Right ventricle myocardium superior (tissue), 1 donor: ENCODE measurements at regions not wholly inside any gene's neighbourhood (a gene's known extent, or its start where the extent isn't known, plus 50 kb on each side); places are given as distances from the start of the nearest gene placed in this dataset.
"Not testable (repeated sequence)": the region's sequence is repeated elsewhere in the genome, so short reads cannot be mapped to it uniquely, and the experiment has no call there.

Experiments used
- ATAC-seq: fragments of 200-7000 bp; cut with Tn5 transposase; one replicate; pipeline ENCODE4 v1.9.1; 2020; ENCODE audit warnings: mild to moderate bottlenecking; ENCODE audit not compliant: poor library complexity
- DNase-seq: peaks from one replicate; pipeline ENCODE4 v3.0.0-alpha.2; 2020
- intact Hi-C: fragments of 100-400 bp; cut with DNase I; formaldehyde crosslinking; loops from one replicate; pipeline ENCODE4 v1.11.2; 2022
- donor health status: DM: no; HTN: yes; CAD: no; lungs with severe emphysema.

DNA sequence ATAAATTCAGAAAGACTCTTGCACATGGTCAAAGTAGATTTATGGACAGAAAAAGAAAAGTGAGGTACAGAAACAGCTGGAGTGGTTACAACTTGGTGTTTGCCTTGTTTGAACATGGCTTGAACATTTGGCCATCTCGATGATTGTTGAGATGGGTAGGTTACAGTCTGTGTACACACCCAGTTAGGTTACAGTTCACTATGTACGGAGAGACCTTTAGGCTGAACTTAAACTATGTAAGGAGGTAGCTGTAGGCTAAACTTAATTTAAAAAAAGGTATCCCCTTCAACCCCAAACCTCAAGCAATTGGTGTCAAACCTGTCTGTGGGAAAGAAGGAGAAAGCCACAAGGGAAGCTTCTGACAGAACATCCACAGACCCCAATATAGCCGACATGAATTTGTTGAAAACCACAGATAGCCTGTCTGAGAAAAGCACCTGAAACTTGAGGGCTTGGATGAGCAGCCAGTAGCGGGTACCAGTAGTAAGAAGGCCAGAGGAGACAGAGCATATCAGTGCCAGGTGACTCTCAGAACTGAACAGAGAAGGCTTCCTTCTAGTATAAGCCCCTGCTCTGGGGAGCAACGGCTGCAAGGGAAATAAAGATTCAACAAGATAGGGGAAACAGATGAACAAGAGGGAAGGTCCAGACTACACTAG, 247.9 kb upstream of the GALNTL6 start:
- DNase-seq (no peak), ATAC-seq (no peak)
- intact Hi-C loops, result no loop called here

DNA sequence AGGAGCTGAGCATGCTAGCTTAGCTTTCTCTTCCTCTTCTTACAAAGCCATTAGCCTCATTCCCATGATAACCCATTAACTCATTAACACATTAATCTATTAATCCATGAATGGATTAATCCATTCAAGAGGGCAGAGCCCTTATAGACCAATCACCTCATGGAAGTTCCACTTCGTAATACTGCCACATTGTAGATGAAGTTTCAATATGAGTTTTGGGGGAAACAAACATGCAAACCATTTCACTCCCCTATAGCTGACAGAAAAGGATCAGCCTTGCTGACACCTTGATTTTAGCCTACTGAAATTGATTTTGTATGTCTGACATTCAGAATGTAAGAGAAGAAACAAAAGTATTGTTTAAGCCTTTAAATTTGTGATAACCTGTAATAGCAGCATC, 251.8 kb upstream of the GALNTL6 start:
- intact Hi-C loops, result no loop called here
- DNase-seq (no peak), ATAC-seq (no peak)

DNA sequence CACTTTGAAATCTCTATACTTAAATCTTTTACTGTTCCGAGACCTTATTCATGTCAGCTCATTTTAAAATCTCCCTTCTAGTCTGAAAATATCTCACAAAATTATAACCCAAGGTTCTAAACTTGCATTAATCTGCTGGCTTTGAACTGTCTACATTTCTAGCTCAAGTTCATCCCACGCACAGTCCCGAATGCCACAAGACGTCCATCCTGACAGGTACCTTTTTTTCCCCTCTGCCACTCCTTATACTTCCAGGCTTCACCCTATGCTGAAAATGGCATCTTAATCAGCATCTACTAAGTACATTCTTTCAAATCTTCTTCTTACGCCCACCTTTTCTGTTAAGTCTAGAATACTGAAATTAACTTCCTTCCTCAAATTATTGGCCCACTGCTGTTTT, 259.2 kb upstream of the GALNTL6 start:
- no peak for ATAC-seq
- intact Hi-C loops, result no loop called here

DNA sequence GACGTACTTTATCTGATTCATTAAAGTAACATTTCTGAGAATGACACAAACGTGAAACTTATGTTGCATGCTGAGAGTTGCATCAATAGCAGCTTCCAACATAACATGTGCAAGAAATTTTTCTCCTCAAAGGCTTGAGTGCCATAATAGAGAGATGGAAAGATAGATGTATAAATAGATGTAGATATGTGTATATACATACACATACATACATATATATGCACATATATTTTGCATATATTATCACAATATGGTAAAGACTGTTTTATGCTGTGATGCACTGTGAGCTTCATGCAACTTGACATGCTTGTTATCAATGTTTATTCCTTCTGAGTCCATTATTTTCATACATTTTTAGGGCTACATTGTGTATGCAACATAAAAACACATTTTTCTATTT, 270.6 kb upstream of the GALNTL6 start:
- ATAC-seq (no peak), DNase-seq (no peak)
- intact Hi-C loops, result no loop called here

More for the DNA sequence above, 259.2 kb upstream of the GALNTL6 start:
- DNase-seq, result no peak

DNA sequence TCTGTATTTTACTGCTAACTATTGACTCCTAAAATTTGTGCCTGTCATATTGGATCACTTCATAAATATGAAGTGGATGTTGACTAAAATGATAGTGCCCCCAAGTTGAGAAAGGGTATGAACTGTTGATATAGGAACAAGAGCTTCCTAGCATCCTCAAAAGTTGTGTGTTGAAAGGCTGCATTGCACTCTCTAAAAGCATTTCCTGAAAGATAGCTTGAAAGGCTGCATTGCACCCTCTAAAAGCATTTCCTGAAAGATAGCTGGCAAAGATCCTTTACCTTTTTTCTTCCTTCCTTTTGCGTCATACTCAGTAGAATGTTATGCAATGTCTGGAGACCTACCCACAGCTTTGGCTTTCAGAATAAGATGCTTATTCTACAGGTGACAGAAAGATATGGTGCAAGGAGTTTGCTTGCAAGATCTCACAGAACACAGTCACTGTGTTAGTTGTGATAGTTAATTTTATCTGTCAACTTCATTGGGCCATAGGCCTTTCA, 274.6 kb upstream of the GALNTL6 start:
- DNase-seq (no peak), ATAC-seq (no peak)
- intact Hi-C loops, result no loop called here

DNA sequence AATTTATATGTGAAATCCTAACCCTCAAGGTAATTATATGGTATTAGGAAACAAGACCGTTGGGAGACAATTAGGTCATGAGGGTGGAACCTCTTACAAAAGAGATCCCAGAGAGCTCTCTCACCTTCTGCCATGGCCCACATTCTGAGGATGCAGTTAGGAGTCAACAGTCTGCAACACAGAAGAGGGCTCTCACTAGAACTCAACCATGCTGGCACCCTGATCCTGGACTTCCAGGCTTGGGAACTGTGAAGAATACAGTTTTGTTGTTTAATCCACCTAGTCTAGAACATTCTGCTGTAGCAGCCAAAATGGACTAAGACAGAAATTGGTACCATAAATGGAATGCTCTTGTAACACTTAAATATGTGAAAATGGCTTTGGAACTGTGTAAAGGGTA, 278.8 kb upstream of the GALNTL6 start:
- intact Hi-C loops, result no loop called here
- ATAC-seq (no peak), DNase-seq (no peak)

DNA sequence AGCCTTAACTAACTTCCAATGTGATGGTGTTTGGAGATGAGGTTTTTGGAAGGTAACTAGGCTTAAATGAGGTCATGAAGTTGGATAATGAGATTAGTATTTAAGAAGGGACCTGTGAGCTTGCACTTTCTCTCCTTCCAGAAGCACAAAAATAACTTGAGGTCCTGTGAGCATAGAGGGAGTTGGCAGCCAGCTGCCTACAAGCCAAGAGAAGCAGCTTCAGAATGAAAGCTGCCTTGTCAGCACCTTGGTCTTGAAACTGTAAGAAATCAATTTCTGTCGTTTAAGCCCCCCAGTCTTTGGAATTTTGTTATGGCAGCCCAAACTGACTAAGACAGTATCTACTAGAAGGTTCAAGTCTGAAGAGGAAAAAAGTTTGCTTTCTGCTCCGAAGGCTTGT, 280.2 kb upstream of the GALNTL6 start:
- intact Hi-C loops, result no loop called here
- ATAC-seq, result no peak

DNA sequence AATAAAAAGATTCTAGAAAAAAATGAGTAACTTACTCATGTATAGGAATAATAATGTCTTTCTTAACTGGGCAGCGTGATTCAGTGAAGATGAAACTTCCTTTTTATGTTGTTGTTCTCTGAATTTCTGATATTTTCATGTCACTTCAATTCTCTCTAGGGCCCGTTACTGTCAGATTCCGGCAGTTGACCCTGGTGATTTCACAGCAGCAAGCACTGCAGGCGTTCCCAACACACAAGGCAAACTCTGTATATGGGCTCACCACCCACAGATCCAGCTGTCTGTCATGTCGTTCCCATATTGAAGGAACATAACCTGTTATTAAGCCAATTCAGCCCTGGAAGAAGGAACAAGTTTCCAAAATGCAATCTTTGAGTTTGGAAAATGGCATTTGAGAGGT, 288.3 kb upstream of the GALNTL6 start:
- intact Hi-C loops, result no loop called here
- DNase-seq (no peak), ATAC-seq (no peak)

More for the DNA sequence above, 280.2 kb upstream of the GALNTL6 start:
- no peak for DNase-seq

DNA sequence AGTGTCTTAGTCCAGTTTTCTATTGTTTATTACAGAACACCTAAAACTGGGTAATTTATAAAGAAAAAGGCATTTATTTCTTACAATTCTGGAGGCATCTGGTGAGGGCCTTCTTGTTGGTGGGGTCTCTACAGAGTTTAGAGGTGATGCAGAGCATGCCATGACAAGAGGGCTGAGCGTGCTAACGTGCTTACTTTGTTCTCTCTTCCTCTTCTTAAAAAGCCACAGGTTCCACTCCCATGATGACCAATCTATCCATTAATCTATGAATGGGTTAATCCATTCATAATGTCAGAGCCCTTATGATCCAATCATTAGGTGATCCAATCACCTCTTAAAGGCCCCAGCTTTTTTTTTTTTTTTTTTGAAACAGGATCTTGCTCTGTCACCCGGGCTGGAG, 291.5 kb upstream of the GALNTL6 start:
- DNase-seq, result no peak
- intact Hi-C loops, result no loop called here
- no peak for ATAC-seq

DNA sequence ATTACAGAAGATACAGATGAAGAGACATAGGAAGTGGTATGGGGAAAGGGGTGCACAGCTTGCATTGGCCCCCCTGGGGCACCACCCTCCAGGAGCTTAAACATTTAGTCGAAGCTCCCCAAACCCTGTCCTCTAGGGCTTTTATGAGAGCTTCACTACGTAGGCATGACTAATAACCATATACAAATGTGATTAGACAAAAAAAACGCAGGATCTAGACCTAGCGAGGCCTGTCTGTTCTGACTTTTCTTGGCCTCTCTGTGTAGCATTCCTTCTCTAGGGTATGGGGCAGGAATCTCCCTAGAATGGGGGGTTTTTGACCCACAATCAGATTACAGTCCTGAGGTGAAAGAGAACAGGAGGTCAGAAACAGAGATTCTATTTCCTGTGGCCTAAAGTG, 293.7 kb upstream of the GALNTL6 start:
- ATAC-seq (no peak), DNase-seq (no peak)
- intact Hi-C loops, result no loop called here

DNA sequence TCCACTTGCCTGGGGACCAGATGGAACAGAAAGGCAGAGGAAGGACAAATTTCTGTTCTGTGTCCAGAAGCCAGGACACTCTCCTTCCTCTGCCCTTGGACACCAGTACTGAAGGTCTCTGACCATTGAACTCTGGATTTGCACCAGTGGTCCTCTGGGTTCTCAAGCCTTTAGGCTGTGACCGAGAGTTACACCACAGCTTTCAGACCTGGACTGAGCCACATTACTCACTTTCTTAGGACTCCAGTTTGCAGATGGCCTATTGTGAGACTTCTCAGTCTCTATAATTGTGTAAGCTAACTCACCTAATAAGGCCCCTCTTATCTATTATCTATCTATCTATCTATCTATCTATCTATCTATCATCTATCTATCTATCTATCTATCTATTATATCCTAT, 295.3 kb upstream of the GALNTL6 start:
- intact Hi-C loops, result no loop called here
- ATAC-seq, result no peak

DNA sequence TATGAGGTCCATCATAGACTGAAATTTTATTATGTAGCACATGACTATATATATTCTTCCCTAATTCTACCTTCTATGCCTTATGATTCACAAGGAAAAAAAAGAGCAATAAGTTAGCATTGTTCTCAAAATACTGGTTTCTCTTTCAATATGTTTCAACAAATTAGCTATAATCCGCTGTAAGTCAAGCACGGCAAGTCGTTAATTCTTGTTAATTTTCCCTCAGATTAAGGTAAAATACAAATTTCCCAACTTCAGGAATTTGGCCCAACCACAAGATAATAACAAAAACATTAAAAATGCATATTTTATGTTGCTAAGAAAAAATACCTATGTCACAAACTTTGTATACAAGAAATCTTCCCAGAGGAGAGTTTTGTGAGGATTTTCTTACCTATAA, 296.5 kb upstream of the GALNTL6 start:
- intact Hi-C loops, result no loop called here
- DNase-seq (no peak), ATAC-seq (no peak)

More for the DNA sequence above, 295.3 kb upstream of the GALNTL6 start:
- no peak for DNase-seq

DNA sequence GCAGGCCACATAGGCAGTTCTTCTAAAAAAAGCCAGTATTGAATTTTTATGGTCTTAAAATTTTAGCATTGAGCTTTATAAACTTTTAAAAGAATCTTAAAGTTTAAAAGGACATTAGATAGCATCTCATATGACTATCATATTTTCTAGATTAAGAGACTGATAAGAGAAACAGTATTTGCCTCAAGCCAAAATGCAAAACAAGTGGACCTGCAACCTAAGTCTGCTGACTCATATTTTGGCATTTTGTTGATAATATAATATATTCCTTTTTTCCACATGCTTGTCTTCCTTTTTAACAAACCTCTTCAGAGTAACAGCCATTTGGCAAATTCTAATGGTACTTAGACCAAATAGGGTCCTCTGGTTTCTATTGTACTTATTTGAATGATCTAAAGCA, 328.5 kb upstream of the GALNTL6 start:
- DNase-seq (no peak), ATAC-seq (no peak)
- intact Hi-C loops, result no loop called here

DNA sequence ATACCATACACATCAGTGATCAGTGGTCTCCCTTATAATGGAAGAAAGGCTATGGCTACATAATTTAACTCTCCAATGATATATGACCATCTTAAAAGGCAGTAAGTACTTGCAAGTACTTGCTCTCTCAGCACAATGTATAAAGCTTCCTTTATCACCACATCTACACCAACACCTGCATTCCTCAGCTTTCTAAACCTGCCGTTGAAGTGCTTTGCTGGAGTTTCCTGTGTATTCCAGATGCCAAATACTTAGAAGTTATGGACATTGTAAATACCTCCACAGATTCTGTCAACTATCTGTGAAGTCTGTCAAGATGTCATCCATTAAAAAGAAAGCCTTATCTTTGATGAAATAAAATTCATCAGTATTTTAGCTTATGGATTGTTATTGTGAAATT, 335.0 kb upstream of the GALNTL6 start:
- ATAC-seq (no peak), DNase-seq (no peak)
- intact Hi-C loops, result no loop called here

DNA sequence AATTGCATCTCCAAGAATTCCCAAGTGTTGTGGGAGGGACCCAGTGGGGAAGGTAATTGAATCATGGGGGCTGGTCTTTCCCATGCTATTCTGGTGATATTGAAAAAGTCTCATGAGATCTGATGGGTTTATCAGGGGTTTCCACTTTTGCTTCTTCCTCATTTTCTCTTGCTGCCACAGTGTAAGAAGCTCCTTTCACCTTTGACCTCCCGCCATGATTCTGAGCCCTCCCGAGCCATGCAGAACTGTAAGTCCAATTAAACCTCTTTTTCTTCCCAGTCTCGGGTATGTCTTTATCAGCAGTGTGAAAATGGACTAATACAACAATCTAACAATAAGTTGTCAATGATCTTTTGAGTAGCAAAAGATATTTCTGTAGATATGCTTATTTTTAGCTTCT, 338.1 kb upstream of the GALNTL6 start:
- ATAC-seq, DNase-seq, intact Hi-C loops: not testable (repeated sequence)

DNA sequence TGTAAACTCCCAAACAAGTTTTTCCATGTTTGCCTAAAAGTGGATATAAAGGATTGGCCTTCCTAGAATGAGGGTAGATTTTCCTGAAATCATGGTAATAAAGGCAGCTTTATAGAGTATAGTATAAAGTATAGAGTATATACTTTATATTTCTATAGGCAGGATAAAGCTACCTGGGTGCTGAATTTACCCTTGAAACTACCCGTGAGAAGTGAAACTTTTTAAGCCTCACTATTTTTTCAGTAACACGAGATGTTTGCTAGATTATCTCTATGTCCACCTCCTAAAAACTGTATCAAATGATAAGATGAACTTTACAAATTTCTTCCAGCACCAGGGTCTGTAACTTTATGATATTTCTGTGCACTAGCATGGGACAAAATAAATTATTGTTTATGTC, 340.0 kb upstream of the GALNTL6 start:
- ATAC-seq (no peak), DNase-seq (no peak)
- intact Hi-C loops, result no loop called here

DNA sequence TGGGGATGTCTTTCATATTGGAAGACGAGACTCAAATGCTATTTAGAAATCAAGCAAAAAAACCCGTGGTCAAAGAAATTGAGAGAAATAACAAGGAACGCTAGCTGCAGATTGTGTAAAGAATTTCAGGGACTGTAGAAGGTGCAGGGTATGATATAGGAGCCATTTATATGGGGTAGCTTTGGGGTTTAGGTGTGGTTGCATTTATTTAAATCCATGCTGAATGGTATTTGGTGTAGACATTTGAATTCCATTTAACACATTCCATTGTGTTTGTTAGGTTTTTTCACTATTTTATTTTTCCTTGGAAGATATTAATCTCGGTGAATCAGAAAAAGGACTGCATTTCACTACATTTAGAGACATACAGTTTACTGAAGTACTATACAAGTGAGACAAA, 341.0 kb upstream of the GALNTL6 start:
- intact Hi-C loops, result no loop called here
- DNase-seq (no peak), ATAC-seq (no peak)

DNA sequence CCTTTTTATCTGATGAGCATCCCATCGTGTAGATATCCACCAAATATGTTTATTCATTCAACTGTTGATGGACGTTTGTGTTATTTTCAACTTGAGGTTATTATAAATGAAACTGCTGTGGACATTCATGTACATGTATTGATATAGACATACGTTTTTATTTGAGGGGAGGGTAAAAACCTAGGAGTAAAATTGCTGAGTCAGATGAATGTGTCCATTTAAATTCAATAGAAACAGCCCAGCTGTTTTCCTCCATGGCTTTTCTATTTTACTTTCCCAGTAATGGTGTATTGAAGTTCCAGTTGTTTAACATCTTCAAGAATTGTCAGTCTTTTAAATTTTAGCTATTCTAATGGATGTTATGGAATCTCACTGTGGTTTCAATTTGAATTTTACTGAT, 348.7 kb upstream of the GALNTL6 start:
- ATAC-seq, result no peak
- intact Hi-C loops, result no loop called here

DNA sequence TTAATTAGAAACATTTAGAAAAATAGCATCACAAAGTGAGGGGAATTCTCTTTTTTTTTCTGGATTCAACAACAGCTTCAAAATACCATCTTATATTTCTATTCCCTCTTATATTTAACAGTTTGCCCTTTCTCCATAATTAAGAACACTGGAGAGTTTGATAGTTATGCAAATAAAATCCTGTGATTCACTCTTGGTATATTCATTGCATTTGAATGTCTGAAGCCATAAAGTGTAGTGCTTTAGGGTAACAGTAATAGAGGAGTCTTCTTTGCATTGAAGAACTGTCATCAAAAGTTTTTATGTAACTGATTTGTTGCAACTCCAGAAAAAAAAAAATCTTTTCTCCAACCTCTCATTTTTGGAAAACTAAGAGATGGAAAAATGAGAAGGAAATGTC, 352.0 kb upstream of the GALNTL6 start:
- DNase-seq (no peak), ATAC-seq (no peak)
- intact Hi-C loops, result no loop called here

More for the DNA sequence above, 348.7 kb upstream of the GALNTL6 start:
- no peak for DNase-seq

DNA sequence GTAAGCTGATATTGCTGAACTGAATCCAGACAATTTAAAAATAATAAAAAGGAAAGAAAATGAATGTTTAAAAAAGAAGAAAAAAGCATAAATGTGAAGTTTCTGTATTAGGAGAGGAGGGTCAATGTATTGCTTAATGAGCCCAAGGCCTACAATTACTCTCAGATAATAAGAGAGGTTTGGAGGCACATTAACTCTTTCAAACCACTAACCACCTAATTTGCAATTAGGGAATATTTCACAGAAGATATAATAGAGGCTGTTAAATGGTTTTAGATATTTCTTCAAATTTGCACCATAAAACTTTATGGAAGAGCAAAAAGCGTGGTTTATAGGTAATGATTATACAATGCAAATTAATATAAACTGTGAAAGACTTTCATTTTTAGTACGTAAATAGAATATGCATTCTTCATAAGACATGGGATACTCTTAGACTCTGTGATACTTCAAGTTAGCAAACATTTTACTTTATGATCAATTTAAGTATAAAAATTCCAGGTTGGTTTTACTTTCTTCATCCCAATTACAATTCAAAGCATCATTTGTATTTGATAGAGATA, 364.2 kb upstream of the GALNTL6 start:
- DNase-seq, result no peak
- ATAC-seq, result no peak
- intact Hi-C loops, result no loop called here

DNA sequence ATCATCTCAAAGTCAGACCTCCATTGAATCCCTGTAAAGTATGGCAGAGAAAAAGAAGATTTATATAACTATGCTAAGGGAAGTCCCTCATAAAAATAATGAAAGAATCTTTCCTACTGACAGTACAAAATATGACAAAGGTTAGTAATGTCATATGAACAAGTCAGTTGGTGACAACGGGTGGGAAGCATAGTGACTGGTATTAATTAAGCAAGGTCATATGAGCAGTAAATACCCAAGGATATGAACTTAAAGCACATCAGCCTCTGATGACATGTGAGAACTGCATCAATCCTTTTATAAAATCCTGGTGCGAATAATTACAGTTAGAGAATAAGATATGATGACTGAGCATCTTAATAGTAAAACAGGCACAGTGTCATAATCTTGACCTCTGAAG, 364.8 kb upstream of the GALNTL6 start:
- intact Hi-C loops, result no loop called here
- ATAC-seq (no peak), DNase-seq (no peak)
